22Rv1 (cell line): ENCODE measurements at regions not wholly inside any gene's neighbourhood (a gene's known extent, or its start where the extent isn't known, plus 50 kb on each side); places are given as distances from the start of the nearest gene placed in this dataset.
A peak's percentile ranks its signal among the peaks of the same experiment; 100 is the strongest.

Experiments
- H3K27ac ChIP-seq: fragments of 450-650 bp; 2 replicates; pipeline ENCODE4 v1.5.1; 2017
- ZFX ChIP-seq: fragments of 450-650 bp; IDR thresholded peaks from 2 replicates; pipeline ENCODE4 v1.6.1; 2017; ENCODE audit warnings: antibody characterized with exemption, borderline replicate concordance
- TF ChIP-seq, protein P1 (sequence below): fragments of 450-650 bp; IDR thresholded peaks from 2 replicates; pipeline ENCODE4 v1.5.1; 2017; ENCODE audit warnings: mild to moderate bottlenecking

DNA sequence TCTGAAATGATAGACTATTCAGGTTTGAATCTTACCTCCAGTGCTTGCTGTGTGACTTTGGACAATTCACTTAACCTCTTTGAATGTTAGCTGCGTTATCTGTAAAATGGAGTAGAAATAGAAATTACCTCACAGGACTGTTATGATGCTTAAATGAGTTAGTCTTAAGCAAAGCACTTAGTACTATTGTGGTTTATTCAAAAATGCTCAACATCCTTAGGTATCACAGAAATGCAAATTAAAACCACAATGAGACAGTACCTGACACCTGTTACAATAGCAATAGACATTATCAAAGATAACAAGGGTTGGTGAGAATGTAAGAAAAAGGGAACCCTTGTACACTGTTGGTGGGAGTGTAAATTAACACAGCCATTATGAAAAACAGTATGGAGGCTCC lies 77.6 kb upstream of the FREM1 start:
- no peak overlapping the region for H3K27ac ChIP-seq
- TF ChIP-seq ZFX, result no peak
- TF ChIP-seq, protein P1, sequence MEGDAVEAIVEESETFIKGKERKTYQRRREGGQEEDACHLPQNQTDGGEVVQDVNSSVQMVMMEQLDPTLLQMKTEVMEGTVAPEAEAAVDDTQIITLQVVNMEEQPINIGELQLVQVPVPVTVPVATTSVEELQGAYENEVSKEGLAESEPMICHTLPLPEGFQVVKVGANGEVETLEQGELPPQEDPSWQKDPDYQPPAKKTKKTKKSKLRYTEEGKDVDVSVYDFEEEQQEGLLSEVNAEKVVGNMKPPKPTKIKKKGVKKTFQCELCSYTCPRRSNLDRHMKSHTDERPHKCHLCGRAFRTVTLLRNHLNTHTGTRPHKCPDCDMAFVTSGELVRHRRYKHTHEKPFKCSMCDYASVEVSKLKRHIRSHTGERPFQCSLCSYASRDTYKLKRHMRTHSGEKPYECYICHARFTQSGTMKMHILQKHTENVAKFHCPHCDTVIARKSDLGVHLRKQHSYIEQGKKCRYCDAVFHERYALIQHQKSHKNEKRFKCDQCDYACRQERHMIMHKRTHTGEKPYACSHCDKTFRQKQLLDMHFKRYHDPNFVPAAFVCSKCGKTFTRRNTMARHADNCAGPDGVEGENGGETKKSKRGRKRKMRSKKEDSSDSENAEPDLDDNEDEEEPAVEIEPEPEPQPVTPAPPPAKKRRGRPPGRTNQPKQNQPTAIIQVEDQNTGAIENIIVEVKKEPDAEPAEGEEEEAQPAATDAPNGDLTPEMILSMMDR, result no peak

- TF ChIP-seq ZFX, result no peak
- TF ChIP-seq, protein P1, result no peak
Measured at GRCh38 chr9:14985419-14985818, 75.2 kb upstream of the FREM1 start.

GRCh38 chr9:14983599-14983998 lies 73.4 kb upstream of the FREM1 start:
- TF ChIP-seq, protein P1, result no peak
- no peak for TF ChIP-seq ZFX
- H3K27ac ChIP-seq, result no peak overlapping the region

More at GRCh38 chr9:14985419-14985818, 75.2 kb upstream of the FREM1 start:
- H3K27ac ChIP-seq, result no peak overlapping the region

DNA sequence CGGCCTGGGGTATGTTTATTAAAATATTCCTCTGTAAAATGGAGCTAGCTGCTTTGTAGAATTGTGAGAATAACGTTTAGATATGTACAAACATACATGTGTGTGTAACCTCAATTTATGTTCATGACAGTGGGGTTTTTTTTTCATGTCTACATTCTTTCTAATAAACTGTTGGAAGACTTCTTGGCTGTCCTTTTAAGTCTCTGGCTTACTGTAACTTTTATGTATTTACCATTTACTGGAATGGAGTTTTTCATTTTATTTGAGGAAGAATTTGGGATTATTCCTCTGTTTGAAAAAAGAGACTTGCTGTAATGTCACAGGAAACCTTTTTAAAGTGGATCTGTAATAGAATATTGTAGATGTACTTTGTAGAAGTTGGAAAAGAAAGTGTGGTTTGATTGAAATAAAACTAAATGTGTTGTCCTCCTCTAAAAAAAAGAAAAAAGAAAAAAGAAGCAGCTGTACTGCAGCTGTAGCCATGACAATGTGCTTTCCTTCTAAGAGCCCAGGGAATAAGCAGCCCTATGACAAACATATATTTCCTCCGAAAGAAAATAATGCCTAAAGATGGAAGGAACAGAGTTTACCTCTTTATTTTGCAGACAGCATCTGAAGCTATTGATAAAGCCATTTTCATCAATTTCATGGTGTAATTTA lies 71.2 kb upstream of the FREM1 start:
- TF ChIP-seq, protein P1, result no peak
- H3K27ac ChIP-seq, result no peak overlapping the region

GRCh38 chr9:14978022-14979000 lies 68.1 kb upstream of the FREM1 start:
- no peak overlapping the region for H3K27ac ChIP-seq
- TF ChIP-seq, protein P1, result no peak
- TF ChIP-seq ZFX, result no peak

- TF ChIP-seq, protein P1, result peak; percentile 18; the same call in 1 of the 2 replicates
- TF ChIP-seq ZFX, result no peak
- no peak overlapping the region for H3K27ac ChIP-seq
Measured at GRCh38 chr9:14967450-14968321, 57.5 kb upstream of the FREM1 start.
